GM23248 (cell line): ENCODE measurements at regions not wholly inside any gene's neighbourhood (a gene's known extent, or its start where the extent isn't known, plus 50 kb on each side); places are given as distances from the start of the nearest gene placed in this dataset.

Source experiments
- DNase-seq: peaks from one replicate; pipeline ENCODE4 v3.0.0-alpha.2; 2015
- H2AFZ ChIP-seq: fragments of 200-600 bp; sonication (generic); 2 replicates; pipeline ENCODE4 v1.6.1; 2016; ENCODE audit warnings: antibody characterized with exemption
- H3F3A ChIP-seq: fragments of 200-600 bp; sonication (generic); 2 replicates; pipeline ENCODE4 v1.6.1; 2016; ENCODE audit warnings: mild to moderate bottlenecking, antibody characterized with exemption, mixed run types; ENCODE audit not compliant: insufficient read depth
- H3K27ac ChIP-seq: fragments of 200-600 bp; sonication (generic); 2 replicates; pipeline ENCODE4 v1.5.1; 2016; ENCODE audit warnings: mild to moderate bottlenecking
- H3K27me3 ChIP-seq: fragments of 200-600 bp; sonication (generic); replicated peaks from 2 replicates; pipeline ENCODE4 v1.6.1; 2016; ENCODE audit warnings: mild to moderate bottlenecking; ENCODE audit not compliant: insufficient read depth
- H3K36me3 ChIP-seq: fragments of 200-600 bp; sonication (generic); 2 replicates; pipeline ENCODE4 v1.6.1; 2016; ENCODE audit warnings: low read depth, mild to moderate bottlenecking
- H3K4me1 ChIP-seq: fragments of 200-600 bp; sonication (generic); 2 replicates; pipeline ENCODE4 v1.6.1; 2016; ENCODE audit warnings: mild to moderate bottlenecking; ENCODE audit not compliant: insufficient read depth
- H3K4me2 ChIP-seq: fragments of 200-600 bp; sonication (generic); one replicate; pipeline ENCODE4 v1.6.1; 2016; ENCODE audit warnings: mild to moderate bottlenecking; ENCODE audit not compliant: unreplicated experiment
- H3K4me3 ChIP-seq: fragments of 200-600 bp; sonication (generic); 2 replicates; pipeline ENCODE4 v1.5.1; 2016; ENCODE audit warnings: mild to moderate bottlenecking
- H3K79me2 ChIP-seq: fragments of 200-600 bp; sonication (generic); 2 replicates; pipeline ENCODE4 v1.6.1; 2016; ENCODE audit warnings: mild to moderate bottlenecking; ENCODE audit not compliant: insufficient read depth
- H3K9ac ChIP-seq: fragments of 200-600 bp; sonication (generic); 2 replicates; pipeline ENCODE4 v1.6.1; 2016; ENCODE audit warnings: mild to moderate bottlenecking
- H3K9me2 ChIP-seq: fragments of 200-600 bp; sonication (generic); 2 replicates; pipeline ENCODE4 v1.6.1; 2016; ENCODE audit warnings: mixed run types, mild to moderate bottlenecking, moderate library complexity; ENCODE audit not compliant: insufficient read depth
- H3K9me3 ChIP-seq: fragments of 200-600 bp; sonication (generic); one replicate; pipeline ENCODE4 v1.6.1; 2017; ENCODE audit warnings: low read depth
- H4K20me1 ChIP-seq: fragments of 200-600 bp; sonication (generic); 2 replicates; pipeline ENCODE4 v1.6.0; 2016; ENCODE audit not compliant: insufficient read depth
- EZH2 ChIP-seq: fragments of 200-600 bp; sonication (generic); IDR thresholded peaks from 2 replicates; pipeline ENCODE4 v1.6.1; 2018; ENCODE audit warnings: antibody characterized with exemption, mild to moderate bottlenecking; ENCODE audit not compliant: insufficient read depth, poor library complexity, severe bottlenecking
- EZH2phosphoT487 ChIP-seq: fragments of 200-600 bp; sonication (generic); IDR thresholded peaks from 2 replicates; pipeline ENCODE4 v1.6.1; 2018; ENCODE audit warnings: antibody characterized with exemption, moderate library complexity, mild to moderate bottlenecking, low read depth; ENCODE audit not compliant: insufficient read depth
- WGBS, 2 experiments: methylation state at CpG; one replicate each; pipeline ENCODE4 v1.1.6; 2015 to 2017; ENCODE audit warnings: low lambda C conversion rate in 2 of 2, low coverage in 1 of 2; ENCODE audit errors: missing lambda C conversion rate in 2 of 2; 5-methylcytosine and 5-hydroxymethylcytosine counted together
- in situ Hi-C: fragments of 300-500 bp; cut with MboI; formaldehyde crosslinking; loops from 2 replicates; pipeline ENCODE4 v1.15.0; 2020

DNA sequence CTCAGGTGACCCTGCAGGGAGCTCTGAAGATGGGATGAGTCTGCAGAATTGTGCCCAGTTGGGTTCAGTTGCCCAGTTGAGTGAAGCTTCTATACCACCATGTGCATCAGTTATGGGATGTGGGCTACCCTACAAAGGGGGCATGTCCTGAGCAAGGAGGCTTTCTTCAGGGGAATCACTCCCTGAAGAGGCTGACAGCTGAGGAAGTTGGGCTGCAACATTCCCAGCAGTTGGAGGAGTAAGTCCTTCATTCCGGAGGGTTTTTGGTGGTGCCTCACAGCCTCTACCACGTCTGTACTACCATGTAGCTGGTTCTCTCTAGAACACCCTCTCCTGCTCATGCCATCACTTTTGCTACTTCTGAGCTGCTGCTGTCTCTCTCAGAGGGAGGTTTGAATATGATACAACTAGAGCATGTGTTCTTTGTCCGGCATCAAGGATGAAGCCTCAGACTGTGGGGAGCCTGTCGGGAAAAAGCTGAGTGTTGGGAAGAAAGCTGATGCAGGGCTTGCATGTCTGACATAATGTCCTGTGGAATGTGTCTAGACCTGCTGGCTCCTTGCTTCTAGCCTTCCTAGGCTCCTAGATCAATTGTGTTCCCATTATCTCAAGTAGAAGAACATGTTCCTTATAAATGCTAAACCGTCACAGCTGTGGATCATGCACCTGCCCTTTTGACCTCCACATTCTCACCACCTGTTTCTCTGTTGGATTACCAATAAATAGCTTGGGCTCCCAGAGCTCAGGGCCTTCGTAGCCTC lies 355.8 kb downstream of the CCSER2 start:
- in situ Hi-C loops: no loop called here
- H3K4me3 ChIP-seq: no peak overlapping the region
- no peak overlapping the region for H3K27ac ChIP-seq
- no peak for DNase-seq
- TF ChIP-seq EZH2phosphoT487 (no peak), EZH2 (no peak)
- H3K79me2 ChIP-seq: no peaks in the 10 kb centered on the region
- no peaks in the 10 kb centered on the region for H3K4me1 ChIP-seq
- no peak overlapping the region for H2AFZ ChIP-seq
- H3K9me3 ChIP-seq: no peaks in the 10 kb centered on the region
- no peaks in the 10 kb centered on the region for H3K27me3 ChIP-seq
- no peaks in the 10 kb centered on the region for H3K9me2 ChIP-seq
- no peak overlapping the region for H3K9ac ChIP-seq
- 24 to 26% methylated on average over 6 of the region's 6 CpGs for WGBS, 2 experiments
- H3K4me2 ChIP-seq: no peak overlapping the region
- no peaks in the 10 kb centered on the region for H3K36me3 ChIP-seq
- no peaks in the 10 kb centered on the region for H4K20me1 ChIP-seq
- no peaks in the 10 kb centered on the region for H3F3A ChIP-seq

DNA sequence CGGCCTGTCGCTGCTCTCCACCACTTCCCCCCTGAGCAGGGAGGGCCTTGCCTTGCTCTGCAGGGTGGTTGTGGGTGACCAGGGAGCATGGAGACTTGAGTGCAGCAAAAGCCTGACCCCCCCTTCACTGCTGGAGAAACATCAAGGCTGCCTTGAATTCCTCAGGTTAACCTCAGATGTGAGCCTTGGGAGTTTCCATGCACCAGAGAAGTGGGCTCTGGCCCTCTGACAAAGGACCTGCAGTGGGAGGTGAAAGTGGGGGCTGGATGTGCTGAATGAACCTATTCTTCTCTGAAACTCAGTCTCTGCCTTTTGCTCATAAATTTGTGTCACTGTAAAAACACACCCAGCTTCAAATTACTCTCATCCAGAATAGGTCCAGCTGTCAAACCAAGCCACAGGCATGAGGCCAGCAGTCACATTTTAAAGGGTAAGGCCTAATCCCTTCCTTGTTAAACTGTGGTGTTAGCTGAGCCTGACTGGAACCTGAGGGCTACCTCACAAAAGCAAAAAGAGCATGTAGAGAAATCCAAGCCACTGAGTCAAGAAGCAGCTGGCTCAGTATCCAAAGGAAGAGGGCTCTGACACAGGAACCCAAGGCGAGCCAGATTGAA lies 356.8 kb downstream of the CCSER2 start:
- 25 to 40% methylated on average over 3 of the region's 3 CpGs for WGBS, 2 experiments
- H3K9me3 ChIP-seq: no peaks in the 10 kb centered on the region
- no peaks in the 10 kb centered on the region for H3F3A ChIP-seq
- H3K4me3 ChIP-seq: no peak overlapping the region
- H3K36me3 ChIP-seq: no peaks in the 10 kb centered on the region
- H3K9ac ChIP-seq: no peak overlapping the region
- no peaks in the 10 kb centered on the region for H3K9me2 ChIP-seq
- no peak overlapping the region for H3K4me2 ChIP-seq
- H3K27ac ChIP-seq: no peak overlapping the region
- TF ChIP-seq EZH2 (no peak), EZH2phosphoT487 (no peak)
- H3K4me1 ChIP-seq: no peaks in the 10 kb centered on the region
- no peaks in the 10 kb centered on the region for H3K79me2 ChIP-seq
- in situ Hi-C loops: no loop called here
- H4K20me1 ChIP-seq: no peaks in the 10 kb centered on the region
- H2AFZ ChIP-seq: no peak overlapping the region
- no peaks in the 10 kb centered on the region for H3K27me3 ChIP-seq
- DNase-seq: no peak

DNA sequence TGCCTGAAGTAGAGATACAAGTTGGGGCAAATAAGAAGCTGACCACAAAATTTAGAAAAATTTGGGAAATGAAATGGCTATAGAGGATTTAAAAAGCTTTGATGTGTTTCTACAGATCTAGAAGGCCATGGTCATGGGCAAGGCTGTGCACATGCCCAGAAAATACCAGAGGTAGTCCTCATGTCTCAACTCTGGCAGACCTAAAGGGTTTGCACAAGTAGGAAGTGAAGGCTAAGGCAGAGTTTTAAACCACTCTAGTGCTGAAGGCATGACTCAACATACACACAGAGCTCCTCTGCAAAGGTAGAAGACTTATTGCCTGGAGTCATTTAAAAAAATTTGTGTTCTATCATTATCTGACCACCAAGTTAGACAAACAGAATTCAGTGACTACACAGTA lies 364.6 kb downstream of the CCSER2 start:
- in situ Hi-C loops: no loop called here

DNA sequence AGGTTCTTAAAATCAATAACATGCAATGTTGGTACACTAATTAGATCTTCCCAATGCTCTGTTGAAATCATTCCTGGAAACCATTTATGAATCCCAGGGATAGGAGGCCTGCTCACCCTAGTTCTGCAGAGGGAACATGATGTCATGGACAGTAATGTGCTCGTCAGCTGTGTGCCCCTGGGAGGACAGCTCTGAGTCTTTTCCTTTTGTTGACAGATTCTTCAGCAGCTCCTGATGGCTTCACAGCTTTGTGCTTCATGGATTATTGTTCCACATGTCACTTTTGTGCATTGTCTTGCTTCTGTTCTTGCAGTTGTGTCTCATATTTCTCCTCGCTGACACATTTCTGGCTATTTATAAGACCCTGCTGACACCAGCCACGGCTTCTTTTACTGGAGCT lies 367.5 kb downstream of the CCSER2 start:
- Histone ChIP-seq H3K9ac (no peak overlapping the region), H3K79me2 (no peaks in the 10 kb centered on the region)

More for the DNA sequence above, 364.6 kb downstream of the CCSER2 start:
- Histone ChIP-seq H2AFZ (no peak overlapping the region), H3K36me3 (no peaks in the 10 kb centered on the region), H3K9me2 (no peaks in the 10 kb centered on the region), H3K27me3 (no peaks in the 10 kb centered on the region), H3K4me2 (no peak overlapping the region), H3K4me1 (no peaks in the 10 kb centered on the region), H3K4me3 (no peak overlapping the region), H3F3A (no peaks in the 10 kb centered on the region), H3K9me3 (no peaks in the 10 kb centered on the region), H4K20me1 (no peaks in the 10 kb centered on the region), H3K27ac (no peak overlapping the region), H3K79me2 (no peaks in the 10 kb centered on the region), H3K9ac (no peak overlapping the region)
- no peak for TF ChIP-seq EZH2phosphoT487
- no peak for TF ChIP-seq EZH2
- no peak for DNase-seq

More for the DNA sequence above, 367.5 kb downstream of the CCSER2 start:
- H3K4me2 ChIP-seq: no peak overlapping the region
- no peak overlapping the region for H3K4me3 ChIP-seq
- no peak for DNase-seq
- H3K36me3 ChIP-seq: no peaks in the 10 kb centered on the region
- in situ Hi-C loops: no loop called here
- no peaks in the 10 kb centered on the region for H3K4me1 ChIP-seq
- H3F3A ChIP-seq: no peaks in the 10 kb centered on the region
- no peaks in the 10 kb centered on the region for H3K9me2 ChIP-seq
- 1 to 3% methylated on average over 3 of the region's 3 CpGs for WGBS, 2 experiments
- H3K27me3 ChIP-seq: no peaks in the 10 kb centered on the region
- TF ChIP-seq EZH2phosphoT487: no peak
- H4K20me1 ChIP-seq: no peaks in the 10 kb centered on the region
- no peak overlapping the region for H2AFZ ChIP-seq
- no peaks in the 10 kb centered on the region for H3K9me3 ChIP-seq
- H3K27ac ChIP-seq: no peak overlapping the region
